Tibial nerve (tissue), 3 donors: ENCODE measurements at regions not wholly inside any gene's neighbourhood (a gene's known extent, or its start where the extent isn't known, plus 50 kb on each side); places are given as distances from the start of the nearest gene placed in this dataset.
"Not testable (repeated sequence)": the region's sequence is repeated elsewhere in the genome, so short reads cannot be mapped to it uniquely, and the experiment has no call there.

Experiments
- CTCF ChIP-seq, 5 experiments: fragments of 200-600 bp in 3 of 5; fragments of 450-650 bp in 2 of 5; sonication (generic) in 3 of 5; IDR thresholded peaks; one replicate each; pipeline ENCODE4 v1.5.1; 2016 to 2019; ENCODE audit warnings: antibody characterized with exemption in 5 of 5, mild to moderate bottlenecking in 3 of 5, moderate library complexity in 2 of 5
- POLR2A ChIP-seq, 2 donors: fragments of 450-650 bp; IDR thresholded peaks; one replicate each; pipeline ENCODE4 v1.6.1; 2017; ENCODE audit warnings: antibody characterized with exemption in 2 of 2, mild to moderate bottlenecking in 2 of 2, moderate library complexity in 2 of 2

- TF ChIP-seq CTCF (IDR thresholded peaks at IDR 0.05) = peak in 1 of 5 experiments; percentile 15
- TF ChIP-seq POLR2A (IDR thresholded peaks at IDR 0.05) = not testable (repeated sequence)
Observed at GRCh38 chr1:228949617-228950016, 214.3 kb downstream of the RHOU start.
